ENCODE measurements at regions not wholly inside any gene's neighbourhood (a gene's known extent, or its start where the extent isn't known, plus 50 kb on each side); places are given as distances from the start of the nearest gene placed in this dataset.

GRCh38 chr2:16495509-16496208 lies 170.0 kb downstream of the CYRIA start:
- TF ChIP-seq CTCF (IDR thresholded peaks at IDR 0.05): no peak
- no peaks in the 10 kb centered on the region for H3K9me3 Mint-ChIP-seq (ENCODE audit: unreplicated experiment)
- H3K36me3 Mint-ChIP-seq (ENCODE audit: unreplicated experiment): no peaks in the 10 kb centered on the region

GRCh38 chr2:16494836-16495508 lies 170.7 kb downstream of the CYRIA start:
- DNase-seq (ENCODE audit: extremely low spot score, unreplicated experiment): peak; percentile 7
- Mint-ChIP-seq H3K4me1 (ENCODE audit: unreplicated experiment) (no peaks in the 10 kb centered on the region), H3K36me3 (ENCODE audit: unreplicated experiment) (no peaks in the 10 kb centered on the region), H3K9me3 (ENCODE audit: unreplicated experiment) (no peaks in the 10 kb centered on the region), H3K27ac (ENCODE audit: unreplicated experiment) (no peak overlapping the region), H3K4me3 (ENCODE audit: unreplicated experiment) (no peak overlapping the region), H3K27me3 (ENCODE audit: unreplicated experiment) (peaks cover 2% of the 10 kb centered on the region)
- TF ChIP-seq CTCF (IDR thresholded peaks at IDR 0.05): no peak

More at GRCh38 chr2:16495509-16496208, 170.0 kb downstream of the CYRIA start:
- DNase-seq (ENCODE audit: extremely low spot score, unreplicated experiment): no peak
- H3K27me3 Mint-ChIP-seq (ENCODE audit: unreplicated experiment): peaks cover 2% of the 10 kb centered on the region
- H3K27ac Mint-ChIP-seq (ENCODE audit: unreplicated experiment): no peak overlapping the region
- no peaks in the 10 kb centered on the region for H3K4me1 Mint-ChIP-seq (ENCODE audit: unreplicated experiment)
- no peak overlapping the region for H3K4me3 Mint-ChIP-seq (ENCODE audit: unreplicated experiment)

GRCh38 chr2:16493788-16494187 lies 171.8 kb downstream of the CYRIA start:
- no peaks in the 10 kb centered on the region for H3K9me3 Mint-ChIP-seq (ENCODE audit: unreplicated experiment)
- peaks cover 2% of the 10 kb centered on the region for H3K27me3 Mint-ChIP-seq (ENCODE audit: unreplicated experiment)
- no peak for TF ChIP-seq CTCF (IDR thresholded peaks at IDR 0.05)
- DNase-seq (ENCODE audit: extremely low spot score, unreplicated experiment): no peak
- H3K27ac Mint-ChIP-seq (ENCODE audit: unreplicated experiment): no peak overlapping the region
- H3K4me3 Mint-ChIP-seq (ENCODE audit: unreplicated experiment): no peak overlapping the region
- H3K4me1 Mint-ChIP-seq (ENCODE audit: unreplicated experiment): no peaks in the 10 kb centered on the region
- no peaks in the 10 kb centered on the region for H3K36me3 Mint-ChIP-seq (ENCODE audit: unreplicated experiment)

GRCh38 chr2:16487686-16488085 lies 177.9 kb downstream of the CYRIA start:
- Mint-ChIP-seq H3K36me3 (ENCODE audit: unreplicated experiment) (no peaks in the 10 kb centered on the region), H3K4me3 (ENCODE audit: unreplicated experiment) (no peak overlapping the region), H3K27me3 (ENCODE audit: unreplicated experiment) (peaks cover 2% of the 10 kb centered on the region), H3K9me3 (ENCODE audit: unreplicated experiment) (no peaks in the 10 kb centered on the region), H3K27ac (ENCODE audit: unreplicated experiment) (no peak overlapping the region), H3K4me1 (ENCODE audit: unreplicated experiment) (no peaks in the 10 kb centered on the region)
- TF ChIP-seq CTCF (IDR thresholded peaks at IDR 0.05): peak; percentile 48
- no peak for DNase-seq (ENCODE audit: extremely low spot score, unreplicated experiment)

- Mint-ChIP-seq H3K27me3 (ENCODE audit: unreplicated experiment) (no peaks in the 10 kb centered on the region), H3K36me3 (ENCODE audit: unreplicated experiment) (no peaks in the 10 kb centered on the region), H3K27ac (ENCODE audit: unreplicated experiment) (no peak overlapping the region), H3K9me3 (ENCODE audit: unreplicated experiment) (no peaks in the 10 kb centered on the region), H3K4me1 (ENCODE audit: unreplicated experiment) (no peaks in the 10 kb centered on the region), H3K4me3 (ENCODE audit: unreplicated experiment) (no peak overlapping the region)
- no peak for DNase-seq (ENCODE audit: extremely low spot score, unreplicated experiment)
- no peak for TF ChIP-seq CTCF (IDR thresholded peaks at IDR 0.05)
Measured at GRCh38 chr2:16485251-16485650, 180.4 kb downstream of the CYRIA start.

Data from osteocyte (in vitro differentiated cells).